Neuronal stem cell (in vitro differentiated cells): ENCODE measurements at regions not wholly inside any gene's neighbourhood (a gene's known extent, or its start where the extent isn't known, plus 50 kb on each side); places are given as distances from the start of the nearest gene placed in this dataset.

Source experiments
- DNase-seq: peaks from one replicate; pipeline ENCODE4 v3.0.0-alpha.2; 2013; ENCODE audit warnings: low spot score
- H2AFZ ChIP-seq: one replicate; pipeline ENCODE4 v1.6.1; 2013; ENCODE audit warnings: mild to moderate bottlenecking, low read length, inconsistent platforms
- H2AK5ac ChIP-seq: 2 replicates; pipeline ENCODE4 v1.6.1; 2013; ENCODE audit warnings: low read depth, mild to moderate bottlenecking, inconsistent platforms, low read length, moderate library complexity, mixed read lengths
- H2BK120ac ChIP-seq: 2 replicates; pipeline ENCODE4 v1.6.1; 2013; ENCODE audit warnings: low read depth, mild to moderate bottlenecking, inconsistent platforms, low read length, moderate library complexity, mixed read lengths
- H2BK12ac ChIP-seq: one replicate; pipeline ENCODE4 v1.6.1; 2013; ENCODE audit warnings: low read length, inconsistent platforms
- H2BK15ac ChIP-seq: 2 replicates; pipeline ENCODE4 v1.6.1; 2013; ENCODE audit warnings: mild to moderate bottlenecking, low read length, inconsistent platforms, mixed read lengths
- H2BK5ac ChIP-seq: one replicate; pipeline ENCODE4 v1.6.1; 2013; ENCODE audit warnings: inconsistent platforms, mild to moderate bottlenecking, low read length, moderate library complexity
- H3K14ac ChIP-seq: one replicate; pipeline ENCODE4 v1.6.1; 2013; ENCODE audit warnings: low read length, inconsistent platforms
- H3K18ac ChIP-seq: 2 replicates; pipeline ENCODE4 v1.6.1; 2013; ENCODE audit warnings: low read length, inconsistent platforms
- H3K23ac ChIP-seq: 2 replicates; pipeline ENCODE4 v1.6.1; 2013; ENCODE audit warnings: low read depth, mild to moderate bottlenecking, mixed read lengths, low read length, inconsistent platforms; ENCODE audit not compliant: poor library complexity
- H3K27ac ChIP-seq: replicated peaks from 3 replicates; pipeline ENCODE4 v1.5.1; 2013; ENCODE audit warnings: low read length, inconsistent platforms
- H3K27me3 ChIP-seq, 3 experiments: 2 replicates each; pipeline ENCODE4 v1.6.1; 2013; ENCODE audit warnings: low read length in 3 of 3, mild to moderate bottlenecking in 2 of 3, inconsistent platforms in 1 of 3, low read depth in 1 of 3, mixed read lengths in 1 of 3, moderate library complexity in 1 of 3; ENCODE audit not compliant: control insufficient read depth in 3 of 3, insufficient read depth in 3 of 3
- H3K36me3 ChIP-seq, 2 donors: replicated peaks in 1 of 2; 2 replicates each; pipeline ENCODE4 v1.6.1; 2013; ENCODE audit warnings: low read length in 2 of 2; ENCODE audit not compliant: control insufficient read depth in 2 of 2, insufficient read depth in 2 of 2
- H3K4ac ChIP-seq: 2 replicates; pipeline ENCODE4 v1.6.1; 2013; ENCODE audit warnings: inconsistent platforms, mild to moderate bottlenecking, low read length, moderate library complexity
- H3K4me1 ChIP-seq, 2 donors: 1 replicate in 1 of 2; 2 replicates in 1 of 2; pipeline ENCODE4 v1.6.1; 2013; ENCODE audit warnings: low read length in 2 of 2, low read depth in 1 of 2; ENCODE audit not compliant: control insufficient read depth in 2 of 2, insufficient read depth in 1 of 2
- H3K4me2 ChIP-seq: one replicate; pipeline ENCODE4 v1.6.1; 2013; ENCODE audit warnings: mild to moderate bottlenecking, low read length, inconsistent platforms; ENCODE audit not compliant: insufficient read depth, poor library complexity, severe bottlenecking
- H3K4me3 ChIP-seq, 2 donors: 2 replicates each; pipeline ENCODE4 v1.5.1; 2013; ENCODE audit warnings: low read length in 2 of 2, mild to moderate bottlenecking in 2 of 2, inconsistent platforms in 1 of 2, moderate library complexity in 1 of 2
- H3K79me1 ChIP-seq: one replicate; pipeline ENCODE4 v1.6.1; 2013; ENCODE audit warnings: low read depth, mild to moderate bottlenecking, inconsistent platforms, low read length, moderate library complexity
- H3K9ac ChIP-seq: one replicate; pipeline ENCODE4 v1.6.1; 2013; ENCODE audit warnings: mild to moderate bottlenecking, low read depth, low read length, inconsistent platforms; ENCODE audit not compliant: poor library complexity
- H3K9me3 ChIP-seq, 2 donors: replicated peaks in 1 of 2; 2 replicates each; pipeline versions ENCODE3 to v1.6.1; 2013; ENCODE audit warnings: low read length in 2 of 2, mild to moderate bottlenecking in 2 of 2, inconsistent platforms in 1 of 2, low read depth in 1 of 2, mixed read lengths in 1 of 2, moderate library complexity in 1 of 2; ENCODE audit not compliant: control insufficient read depth in 2 of 2, insufficient read depth in 1 of 2
- H4K8ac ChIP-seq: one replicate; pipeline ENCODE4 v1.6.1; 2013; ENCODE audit warnings: low read depth, mild to moderate bottlenecking, inconsistent platforms, low read length, moderate library complexity
- H4K91ac ChIP-seq: one replicate; pipeline ENCODE4 v1.6.1; 2013; ENCODE audit warnings: low read length, low read depth, mild to moderate bottlenecking, inconsistent platforms; ENCODE audit not compliant: poor library complexity
- WGBS, 2 donors: extraction: QIAGEN DNeasy Blood & Tissue Kit; methylation state at CpG; one replicate each; pipeline ENCODE4 v1.1.7; 2013; ENCODE audit warnings: missing lambda C conversion rate in 2 of 2, mixed read lengths in 1 of 2; ENCODE audit not compliant: insufficient read length in 2 of 2, insufficient replicate concordance in 1 of 2; ENCODE audit errors: extremely low coverage in 2 of 2; 5-methylcytosine and 5-hydroxymethylcytosine counted together

DNA sequence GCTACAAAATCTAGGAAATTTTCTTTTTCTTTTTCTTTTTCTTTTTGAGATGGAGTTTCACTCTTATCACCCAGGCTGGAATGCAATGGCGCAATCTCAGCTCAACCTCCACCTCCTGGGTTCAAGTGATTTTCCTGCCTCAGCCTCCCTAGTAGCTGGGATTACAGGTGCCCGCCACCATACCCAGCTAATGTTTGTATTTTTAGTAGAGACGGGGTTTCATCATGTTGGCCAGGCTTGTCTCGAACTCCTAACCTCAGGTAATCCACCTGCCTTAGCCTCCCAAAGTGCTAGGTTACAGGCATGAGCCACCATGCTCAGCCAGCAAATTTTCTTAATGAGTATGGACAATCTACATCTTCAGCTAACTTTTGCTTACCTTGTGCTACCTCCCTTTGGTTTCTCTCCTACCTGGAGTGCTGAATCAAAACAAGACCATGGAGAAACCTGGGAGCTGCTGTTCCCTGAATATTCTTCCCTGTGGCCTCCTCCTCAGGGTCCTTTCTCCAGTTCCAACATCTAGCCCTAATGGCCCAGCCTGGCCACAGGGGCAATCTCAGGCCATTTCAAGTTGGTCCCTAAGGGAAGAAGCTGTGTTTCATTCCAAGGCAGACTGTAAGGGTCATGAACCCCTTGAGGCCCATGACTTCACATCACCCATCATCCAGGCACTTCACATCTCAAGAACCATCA, 74.6 kb upstream of the EGLN3 start:
- Histone ChIP-seq H2BK5ac (no peak overlapping the region), H2AFZ (no peak overlapping the region), H3K23ac (no peak overlapping the region), H3K27ac (no peak overlapping the region), H3K79me1 (no peaks in the 10 kb centered on the region), H3K36me3 (no peaks in the 10 kb centered on the region), H3K4me3 (no peak overlapping the region), H3K4ac (no peak overlapping the region), H3K9ac (no peak overlapping the region), H2BK120ac (no peak overlapping the region), H3K27me3 (peaks cover 0 to 8% (median 0%) of the 10 kb centered on the region in 3 experiments), H2BK12ac (no peak overlapping the region), H3K9me3 (no peaks in the 10 kb centered on the region), H3K4me1 (peaks cover 0 to 6% of the 10 kb centered on the region in 2 donors), H4K8ac (no peak overlapping the region), H2BK15ac (no peak overlapping the region), H3K4me2 (no peak overlapping the region), H3K14ac (no peak overlapping the region), H2AK5ac (no peak overlapping the region), H4K91ac (no peak overlapping the region), H3K18ac (no peak overlapping the region)
- no peak for DNase-seq
- no CpG with 5 or more reads among the region's 4 CpGs for WGBS, 2 donors

DNA sequence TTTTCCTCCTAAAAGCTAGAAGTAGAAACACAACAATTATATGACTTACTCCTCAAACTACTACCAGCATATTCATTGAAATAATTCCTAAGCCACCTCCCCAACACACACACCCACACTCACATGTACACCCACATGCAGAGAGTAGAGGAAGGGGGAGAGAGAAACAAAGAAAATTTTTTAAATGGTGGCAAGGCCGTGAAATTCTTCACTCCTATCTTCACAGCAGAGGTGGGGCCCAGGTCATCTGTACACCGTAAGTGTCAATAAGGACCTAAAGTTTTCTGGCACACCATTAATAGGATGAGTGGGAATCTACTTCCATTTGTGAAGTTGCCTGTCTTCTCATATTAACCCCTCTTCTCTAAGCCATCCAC, 73.9 kb upstream of the EGLN3 start:
- H3K36me3 ChIP-seq = no peaks in the 10 kb centered on the region
- no peak overlapping the region for H2AK5ac ChIP-seq
- no peak overlapping the region for H3K4ac ChIP-seq
- no peak overlapping the region for H3K9ac ChIP-seq
- H3K27ac ChIP-seq = no peak overlapping the region
- no peak for DNase-seq
- H2BK12ac ChIP-seq = no peak overlapping the region
- peaks cover 0 to 15% (median 0%) of the 10 kb centered on the region in 3 experiments for H3K27me3 ChIP-seq
- H2BK15ac ChIP-seq = no peak overlapping the region
- H3K18ac ChIP-seq = no peak overlapping the region
- H2AFZ ChIP-seq = no peak overlapping the region
- WGBS, 2 donors = no CpG with 5 or more reads among the region's 2 CpGs
- no peak overlapping the region for H3K4me2 ChIP-seq
- no peak overlapping the region for H2BK120ac ChIP-seq
- H3K79me1 ChIP-seq = no peaks in the 10 kb centered on the region
- H3K4me1 ChIP-seq = peaks cover 0 to 5% of the 10 kb centered on the region in 2 donors
- H4K91ac ChIP-seq = no peak overlapping the region
- H4K8ac ChIP-seq = no peak overlapping the region
- H2BK5ac ChIP-seq = no peak overlapping the region
- no peaks in the 10 kb centered on the region for H3K9me3 ChIP-seq
- no peak overlapping the region for H3K23ac ChIP-seq
- no peak overlapping the region for H3K4me3 ChIP-seq
- H3K14ac ChIP-seq = no peak overlapping the region

DNA sequence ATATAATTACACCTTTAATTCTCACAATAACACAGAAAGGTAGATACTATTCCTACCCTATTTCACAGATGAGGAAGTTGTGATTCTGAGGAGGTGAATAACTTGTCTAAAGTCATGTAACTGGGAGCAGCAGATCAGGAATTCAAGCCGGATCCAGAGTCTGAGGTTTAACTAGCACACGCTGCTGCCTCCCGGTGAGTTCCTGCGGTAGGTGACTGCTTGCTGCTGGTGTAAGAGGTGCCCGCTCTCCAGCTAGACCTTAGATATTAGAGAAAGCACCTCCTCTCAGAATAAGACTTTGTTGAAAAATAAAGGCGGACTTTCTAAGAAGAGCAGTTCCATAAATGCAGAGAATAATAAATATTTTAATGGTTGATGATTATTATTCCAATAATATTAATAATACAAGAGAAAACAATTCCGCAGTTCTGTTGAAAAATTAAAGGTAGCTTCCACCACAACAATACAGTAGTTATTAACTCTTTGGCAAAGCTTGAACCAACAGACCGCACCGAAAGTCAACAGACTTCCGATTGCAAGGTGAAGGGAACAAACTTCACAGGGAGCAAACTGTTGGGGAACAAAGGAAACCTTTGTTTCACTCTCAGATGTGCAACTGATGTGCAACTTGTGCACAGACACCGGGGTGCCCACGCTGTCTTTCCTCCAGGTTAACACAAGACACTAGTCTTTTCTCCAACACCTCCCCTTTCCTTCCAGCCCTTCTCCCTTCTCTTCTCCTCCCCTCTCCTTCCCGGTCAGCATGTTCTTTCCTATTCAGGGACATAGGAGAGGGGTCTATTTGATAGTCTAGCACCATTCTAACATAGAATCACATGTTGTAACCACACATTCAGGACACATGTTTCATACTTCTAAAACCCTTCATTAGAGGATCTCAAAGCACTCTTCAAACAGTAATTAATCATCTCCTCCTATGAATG, 73.2 kb upstream of the EGLN3 start:
- DNase-seq = no peak
- H3K4me1 ChIP-seq = peaks cover 0 to 2% of the 10 kb centered on the region in 2 donors
- H3K9me3 ChIP-seq = no peaks in the 10 kb centered on the region
- H4K91ac ChIP-seq = no peak overlapping the region
- H3K4ac ChIP-seq = no peak overlapping the region
- no peak overlapping the region for H3K23ac ChIP-seq
- H2AFZ ChIP-seq = no peak overlapping the region
- H3K4me2 ChIP-seq = no peak overlapping the region
- no CpG with 5 or more reads among the region's 13 CpGs for WGBS, 2 donors
- H3K27ac ChIP-seq = no peak overlapping the region
- H2BK12ac ChIP-seq = no peak overlapping the region
- no peaks in the 10 kb centered on the region for H3K79me1 ChIP-seq
- H3K4me3 ChIP-seq = no peak overlapping the region
- H2AK5ac ChIP-seq = no peak overlapping the region
- no peak overlapping the region for H2BK120ac ChIP-seq
- H2BK5ac ChIP-seq = no peak overlapping the region
- H4K8ac ChIP-seq = no peak overlapping the region
- peaks cover 0 to 21% (median 0%) of the 10 kb centered on the region in 3 experiments for H3K27me3 ChIP-seq
- no peak overlapping the region for H3K14ac ChIP-seq
- no peak overlapping the region for H3K18ac ChIP-seq
- no peak overlapping the region for H3K9ac ChIP-seq
- no peaks in the 10 kb centered on the region for H3K36me3 ChIP-seq
- no peak overlapping the region for H2BK15ac ChIP-seq

DNA sequence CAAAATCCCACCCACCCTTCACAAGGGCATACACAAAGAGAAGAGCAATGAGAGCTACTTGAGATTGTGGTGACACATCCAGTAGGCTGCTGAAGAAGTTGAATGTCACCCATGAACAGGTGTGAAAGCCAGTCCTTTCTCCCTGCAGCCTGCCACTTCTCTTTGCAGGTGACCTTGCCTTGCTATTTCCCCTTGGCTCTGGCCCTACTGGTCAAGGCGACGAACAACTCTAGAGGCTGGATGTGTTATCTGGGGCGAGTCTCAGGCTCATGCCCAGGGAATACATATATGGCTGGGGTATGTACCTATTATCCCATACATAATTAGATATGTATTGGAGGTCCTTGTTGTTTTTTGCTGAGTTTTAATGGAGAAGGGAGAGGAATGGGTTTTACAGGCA, 70.2 kb upstream of the EGLN3 start:
- no peak overlapping the region for H4K8ac ChIP-seq
- no peak overlapping the region for H2AK5ac ChIP-seq
- no peak overlapping the region for H3K23ac ChIP-seq
- H2BK15ac ChIP-seq = no peak overlapping the region
- no peak overlapping the region for H3K4ac ChIP-seq
- no peak overlapping the region for H2BK12ac ChIP-seq
- H3K79me1 ChIP-seq = no peaks in the 10 kb centered on the region
- H2BK5ac ChIP-seq = no peak overlapping the region
- H3K36me3 ChIP-seq = no peaks in the 10 kb centered on the region
- no peak overlapping the region for H2BK120ac ChIP-seq
- peaks cover 1 to 5% of the 10 kb centered on the region in 2 donors for H3K4me1 ChIP-seq
- no peak overlapping the region for H3K27ac ChIP-seq
- no peak overlapping the region for H3K14ac ChIP-seq
- no CpG with 5 or more reads among the region's 3 CpGs for WGBS, 2 donors
- H3K4me3 ChIP-seq = no peak overlapping the region
- H3K4me2 ChIP-seq = no peak overlapping the region
- no peak for DNase-seq
- no peak overlapping the region for H4K91ac ChIP-seq
- H3K27me3 ChIP-seq = peaks cover 0 to 31% (median 0%) of the 10 kb centered on the region in 3 experiments
- no peak overlapping the region for H3K9ac ChIP-seq
- no peak overlapping the region for H2AFZ ChIP-seq
- H3K18ac ChIP-seq = no peak overlapping the region
- no peaks in the 10 kb centered on the region for H3K9me3 ChIP-seq
